ENCODE measurements at regions not wholly inside any gene's neighbourhood (a gene's known extent, or its start where the extent isn't known, plus 50 kb on each side); places are given as distances from the start of the nearest gene placed in this dataset.
"Not testable (repeated sequence)": the region's sequence is repeated elsewhere in the genome, so short reads cannot be mapped to it uniquely, and the experiment has no call there.

DNA sequence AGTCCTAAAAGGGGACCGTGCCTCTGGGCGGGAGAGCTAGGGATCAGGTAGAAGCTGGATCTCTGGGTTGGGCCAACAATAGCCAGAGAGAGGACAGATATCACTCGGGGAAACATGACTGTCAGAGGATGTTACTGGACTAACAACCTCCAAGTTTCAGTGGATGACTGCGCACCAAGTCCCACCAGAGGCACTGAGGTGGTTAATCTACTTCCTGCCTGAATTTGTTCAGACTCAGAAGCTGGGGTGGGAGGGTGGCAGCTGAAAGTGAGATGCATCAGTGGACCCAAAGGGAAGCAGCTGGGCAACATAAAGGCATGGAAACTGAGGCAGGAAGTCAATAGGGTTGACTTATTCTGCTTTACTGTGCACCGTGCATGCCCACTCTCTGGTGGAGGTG, 130.1 kb upstream of the SLC44A1 start:
- no peak for DNase-seq (ENCODE audit: low read depth)

DNA sequence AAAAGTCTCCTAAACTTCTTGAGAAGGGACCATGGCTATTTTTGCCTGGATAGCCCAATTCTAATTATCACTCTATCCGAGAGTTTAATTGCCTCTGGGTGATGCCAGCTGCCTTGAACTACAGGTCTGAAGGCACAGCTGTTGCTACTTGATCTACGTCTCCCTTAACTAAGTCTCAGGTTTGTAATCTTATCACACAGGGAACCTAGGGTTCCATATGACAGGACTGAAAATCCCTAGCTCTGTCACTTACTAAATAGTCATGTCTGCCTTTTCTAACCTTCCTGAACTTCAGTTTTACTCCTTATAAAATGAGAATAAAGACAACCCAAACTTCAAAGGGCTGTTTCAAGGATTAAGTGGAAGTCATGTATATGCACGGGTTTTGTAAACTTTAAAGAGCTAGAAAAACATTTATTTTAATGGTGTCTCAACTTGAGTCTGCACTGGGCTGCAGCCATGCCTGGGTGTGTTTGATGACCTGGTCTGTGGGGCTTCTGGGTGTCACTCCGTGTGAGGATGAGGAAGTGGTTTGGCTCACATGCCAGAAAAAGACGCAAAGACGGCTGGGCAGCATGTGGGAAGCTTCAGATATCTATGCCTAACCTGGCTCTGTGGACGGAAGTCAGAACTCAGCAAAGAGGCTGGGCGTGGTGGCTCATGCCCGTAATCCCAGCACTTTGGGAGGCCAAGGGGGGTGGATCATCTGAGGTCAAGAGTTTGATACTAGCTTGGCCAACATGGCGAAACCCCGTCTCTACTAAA, 129.3 kb upstream of the SLC44A1 start:
- DNase-seq (ENCODE audit: low read depth), result no peak

DNA sequence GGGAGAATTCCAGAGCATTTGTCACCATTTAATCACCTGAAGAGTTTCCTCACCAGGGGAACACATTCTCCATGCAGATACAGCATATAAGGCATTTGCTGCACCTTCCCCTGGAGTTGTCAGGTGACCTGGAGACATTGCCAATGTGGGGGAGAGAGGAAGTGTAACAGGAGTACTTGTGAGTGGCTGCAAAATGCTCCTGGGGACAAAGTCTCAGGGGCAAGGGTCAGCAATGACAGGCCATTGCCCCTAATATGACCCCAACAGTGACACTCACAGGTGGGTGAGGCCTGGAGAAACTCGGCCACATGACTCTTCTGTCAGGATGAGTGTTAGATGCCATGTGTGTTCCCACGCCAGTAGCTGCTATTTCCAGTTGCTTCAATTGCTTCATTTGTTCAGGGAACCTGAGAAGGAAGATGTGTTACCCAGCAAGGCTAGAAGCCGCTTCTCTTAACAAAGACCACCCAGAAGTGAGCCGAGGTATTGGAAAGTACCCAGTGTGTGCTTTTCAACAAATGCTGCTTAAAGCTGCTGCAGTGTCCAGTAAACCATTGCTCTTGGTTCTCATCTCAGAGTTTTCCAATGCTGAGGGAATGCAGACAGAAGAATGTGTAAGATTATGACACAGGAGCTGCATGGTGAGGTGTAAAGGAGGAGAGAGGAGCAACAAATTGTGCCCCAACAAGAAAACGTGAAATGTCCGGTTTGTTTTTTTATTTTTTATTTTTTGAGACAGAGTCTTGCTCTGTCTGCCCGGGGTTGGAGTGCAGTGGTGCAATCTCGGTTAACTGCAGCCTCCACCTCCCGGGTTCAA, 128.2 kb upstream of the SLC44A1 start:
- no peak for DNase-seq (ENCODE audit: low read depth)

DNA sequence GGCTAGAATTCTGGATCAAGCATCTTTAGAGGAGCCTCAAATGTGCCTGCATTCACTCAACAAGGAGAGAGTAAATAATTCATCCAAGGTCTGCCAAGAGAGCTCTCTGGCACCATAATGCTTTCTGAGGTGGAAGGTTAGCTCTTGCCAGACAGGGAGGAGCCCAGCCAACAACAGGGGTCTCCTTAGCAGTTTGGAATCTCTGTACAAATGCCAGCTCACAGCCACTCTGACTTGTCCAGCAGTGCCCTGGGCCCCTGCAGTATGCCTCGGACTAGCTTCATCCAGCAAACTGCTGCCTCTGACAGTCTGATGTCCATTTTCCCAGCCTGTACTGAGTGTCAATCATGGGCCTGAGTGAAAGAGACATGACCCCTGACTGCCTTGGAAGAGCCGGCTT, 127.2 kb upstream of the SLC44A1 start:
- no peak for DNase-seq (ENCODE audit: low read depth)

DNA sequence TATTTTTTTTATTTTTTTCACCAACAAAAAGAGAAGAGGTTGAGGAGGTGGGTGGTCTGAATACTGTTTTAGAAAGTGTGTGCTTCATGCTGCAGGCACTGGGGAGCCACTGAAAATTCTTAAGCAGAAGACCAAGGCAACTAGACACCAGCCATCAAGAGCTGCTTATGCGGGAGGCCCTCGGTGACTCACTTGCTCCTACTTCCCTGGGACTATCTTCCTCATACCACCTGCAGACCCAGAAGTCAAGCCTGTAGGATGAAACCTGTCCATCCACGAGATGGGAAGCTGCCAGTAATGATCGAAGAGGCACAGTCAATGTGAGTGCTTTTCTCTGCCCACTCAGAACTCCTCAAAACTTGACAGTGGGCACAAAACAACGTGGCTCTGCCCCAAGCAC, 125.8 kb upstream of the SLC44A1 start:
- no peak for DNase-seq (ENCODE audit: low read depth)

DNA sequence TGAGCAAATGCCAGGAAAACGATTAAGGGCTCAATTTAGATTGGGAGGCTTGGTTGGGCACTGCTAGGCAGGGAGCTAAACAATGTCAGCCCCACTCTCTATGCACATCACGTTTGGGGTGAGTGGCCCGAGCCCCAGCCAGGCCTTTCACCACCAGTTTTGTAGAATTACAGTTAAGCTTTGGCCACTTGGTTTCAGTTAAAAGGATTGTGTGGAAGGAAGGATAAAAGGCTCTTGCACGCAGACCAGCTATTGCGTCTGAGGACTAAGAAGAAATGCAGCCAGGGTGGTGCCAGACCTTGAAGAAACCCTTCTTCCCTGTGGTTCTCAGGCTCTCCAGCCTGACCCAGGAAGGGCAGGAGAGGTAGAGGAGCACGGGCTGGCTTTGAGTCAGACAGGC, 125.3 kb upstream of the SLC44A1 start:
- DNase-seq (ENCODE audit: low read depth), result no peak

DNA sequence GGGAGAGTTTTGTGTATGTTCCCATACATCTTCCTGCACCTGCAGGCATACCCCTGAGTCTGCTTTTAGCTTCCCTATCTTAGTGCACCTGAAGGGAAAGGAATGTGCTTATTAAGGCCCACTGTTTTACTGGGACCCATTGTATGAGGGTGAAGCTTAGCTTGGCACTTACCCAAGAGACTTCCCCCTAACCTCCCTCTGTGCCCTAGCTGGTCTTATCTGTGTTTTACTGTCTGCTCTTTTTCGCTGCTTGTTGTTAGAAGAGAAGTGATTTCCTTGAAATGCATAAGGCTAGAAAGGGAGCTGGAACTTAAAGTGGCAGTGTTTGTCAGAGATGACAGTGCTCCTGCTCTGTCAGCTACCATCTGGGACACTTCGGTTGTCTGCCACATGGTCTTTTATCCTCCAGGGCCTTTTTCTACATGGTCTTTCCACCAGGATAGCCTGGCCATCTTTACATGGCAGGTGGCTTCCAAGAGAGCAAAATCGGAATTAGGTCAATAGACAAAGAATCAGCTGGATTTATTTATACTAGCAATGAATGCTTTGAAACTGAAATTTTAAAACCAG, 122.5 kb upstream of the SLC44A1 start:
- no peak for DNase-seq (ENCODE audit: low read depth)

DNA sequence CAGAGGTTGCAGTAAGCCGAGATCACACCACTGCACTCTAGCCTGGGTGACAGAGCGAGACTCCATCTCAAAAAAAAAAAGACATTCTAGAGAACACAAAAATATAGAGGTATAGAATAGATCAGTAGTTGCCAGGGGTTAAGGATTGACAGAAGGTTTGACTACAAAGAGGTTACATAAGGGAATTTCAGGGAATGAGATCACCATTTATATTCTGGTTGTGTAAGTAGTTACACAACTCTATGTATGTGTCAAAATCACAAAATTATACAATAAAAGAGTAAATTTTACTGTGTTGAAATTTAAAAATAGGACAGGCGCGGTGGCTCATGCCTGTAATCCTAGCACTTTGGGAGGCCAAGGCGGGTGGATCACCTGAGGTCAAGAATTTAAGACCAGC, 119.9 kb upstream of the SLC44A1 start:
- not testable (repeated sequence) for DNase-seq (ENCODE audit: low read depth)

DNA sequence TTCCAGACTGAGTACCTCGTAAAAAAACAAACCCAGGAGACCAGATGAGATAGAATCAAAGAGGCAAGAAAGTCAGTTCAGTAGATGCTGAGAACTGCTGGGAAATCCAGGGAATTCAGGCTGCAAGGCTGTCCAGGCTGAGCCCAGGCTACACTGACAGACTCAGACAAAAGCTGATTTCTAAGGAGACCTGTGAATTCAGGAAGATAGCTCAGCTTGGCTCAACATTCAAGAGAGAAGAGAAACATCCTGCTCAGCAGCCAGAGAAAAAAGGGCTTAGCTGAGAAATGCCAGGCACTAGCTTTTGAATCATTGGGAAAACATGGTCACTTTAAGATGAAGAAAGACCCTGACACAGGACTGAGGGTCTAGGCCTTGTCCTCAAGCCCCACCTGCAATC, 118.2 kb upstream of the SLC44A1 start:
- DNase-seq (ENCODE audit: low read depth), result no peak

DNA sequence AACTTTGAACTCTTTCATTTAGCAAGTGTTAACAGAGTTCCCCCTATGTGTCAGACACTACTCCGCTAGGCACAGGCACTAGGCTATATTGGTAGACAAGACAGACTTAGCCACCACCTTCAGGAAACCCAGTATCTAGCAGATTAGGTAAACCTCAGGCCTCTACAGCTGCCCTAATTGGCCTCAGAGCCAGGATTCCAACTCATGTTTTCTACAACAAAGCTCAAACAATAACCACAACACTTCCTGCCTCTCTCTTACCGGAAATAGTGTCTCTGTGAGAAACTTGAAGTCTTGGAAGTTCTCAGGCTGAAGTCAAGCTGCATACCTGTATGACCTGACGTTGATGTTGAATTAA, 116.6 kb upstream of the SLC44A1 start:
- DNase-seq (ENCODE audit: low read depth), result no peak

DNA sequence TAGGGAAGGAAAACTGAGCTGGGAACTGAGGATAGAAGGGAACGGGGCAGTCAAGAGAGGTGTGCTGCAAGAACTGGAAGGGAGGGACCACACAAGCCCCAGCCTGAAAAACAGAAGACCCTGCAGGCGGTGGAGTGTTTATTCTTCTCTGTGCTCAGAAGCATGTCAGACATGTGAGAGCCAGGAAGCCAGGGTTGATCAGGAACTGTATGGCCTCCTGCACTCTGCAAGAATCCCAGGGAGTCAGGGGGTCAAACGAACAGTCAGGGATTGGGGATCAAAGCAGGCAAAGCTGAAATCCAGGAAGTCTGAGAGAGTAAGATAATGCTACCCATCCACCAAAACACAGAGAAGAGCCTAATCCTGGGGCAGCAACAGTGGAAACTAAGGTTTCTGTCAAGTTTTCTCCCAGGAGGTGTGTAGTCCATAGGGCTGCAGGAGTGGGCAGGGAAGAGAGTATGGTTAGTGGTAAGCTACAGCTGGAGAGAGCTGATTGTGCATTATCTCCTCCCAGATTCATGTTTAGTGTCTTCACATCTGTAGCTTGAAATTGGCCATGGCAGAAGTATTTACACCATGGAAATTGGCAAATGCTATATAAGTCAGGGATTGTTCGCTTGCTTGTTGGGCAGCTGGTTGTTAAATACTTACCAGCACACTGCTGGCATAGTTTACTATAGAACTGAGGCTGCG, 115.4 kb upstream of the SLC44A1 start:
- DNase-seq (ENCODE audit: low read depth), result no peak

DNA sequence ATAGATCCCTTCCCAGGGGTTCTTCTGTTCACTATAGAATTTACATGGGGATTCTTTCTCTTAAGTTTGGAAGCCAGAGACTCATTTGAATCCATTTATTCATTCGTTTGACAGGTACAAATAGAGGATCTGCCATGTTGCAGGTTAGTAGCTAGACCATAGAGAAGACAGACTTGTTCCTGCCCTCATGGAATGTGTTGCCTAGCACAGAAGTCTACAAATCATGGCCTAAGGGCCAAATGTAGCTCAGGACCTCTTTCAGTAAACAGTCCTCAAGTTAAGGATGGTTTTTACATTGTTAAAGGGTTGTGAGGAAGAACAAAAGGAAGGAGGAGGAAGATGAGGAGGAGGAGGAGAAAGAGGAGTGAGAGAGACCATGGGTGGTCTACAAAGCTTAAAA, 114.7 kb upstream of the SLC44A1 start:
- no peak for DNase-seq (ENCODE audit: low read depth)

DNA sequence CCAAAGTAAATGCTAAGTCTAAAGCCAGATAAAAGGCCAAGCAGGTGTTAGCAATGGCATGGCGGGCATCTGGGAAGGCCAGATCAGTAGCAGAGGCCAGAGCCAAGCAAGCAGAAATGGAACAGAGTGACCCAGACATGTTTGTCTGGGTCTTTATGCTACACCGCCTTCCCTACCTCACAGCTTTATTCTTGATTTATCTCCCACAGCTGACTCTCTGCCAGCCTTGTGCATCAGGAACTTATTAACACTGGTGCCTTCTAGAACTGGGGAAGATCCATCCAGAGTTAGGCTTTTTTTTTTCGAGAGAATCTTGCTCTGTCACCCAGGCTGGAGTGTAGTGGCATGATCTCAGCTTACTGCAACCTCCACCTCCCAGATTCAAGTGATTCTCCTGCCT, 112.5 kb upstream of the SLC44A1 start:
- DNase-seq (ENCODE audit: low read depth), result no peak

DNA sequence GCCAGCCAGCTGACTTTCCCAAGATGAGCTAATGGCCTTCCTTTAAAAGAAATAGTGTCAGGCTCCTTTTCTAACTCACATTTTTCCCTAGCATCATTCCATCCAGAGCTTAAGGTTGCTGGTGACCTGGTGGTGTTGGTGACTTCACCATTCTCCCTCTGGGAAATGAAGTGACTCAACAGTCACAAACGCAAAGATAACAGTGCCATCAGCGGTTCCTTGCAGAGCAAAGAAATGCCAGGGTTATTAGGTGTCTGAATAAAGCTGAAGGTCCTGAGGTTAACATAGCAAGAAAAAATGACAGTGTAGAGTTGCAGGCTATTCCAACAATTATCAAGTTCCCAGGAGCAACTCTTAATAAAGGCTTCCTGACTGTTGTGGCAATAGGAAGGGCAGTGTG, 111.8 kb upstream of the SLC44A1 start:
- DNase-seq (ENCODE audit: low read depth), result no peak

DNA sequence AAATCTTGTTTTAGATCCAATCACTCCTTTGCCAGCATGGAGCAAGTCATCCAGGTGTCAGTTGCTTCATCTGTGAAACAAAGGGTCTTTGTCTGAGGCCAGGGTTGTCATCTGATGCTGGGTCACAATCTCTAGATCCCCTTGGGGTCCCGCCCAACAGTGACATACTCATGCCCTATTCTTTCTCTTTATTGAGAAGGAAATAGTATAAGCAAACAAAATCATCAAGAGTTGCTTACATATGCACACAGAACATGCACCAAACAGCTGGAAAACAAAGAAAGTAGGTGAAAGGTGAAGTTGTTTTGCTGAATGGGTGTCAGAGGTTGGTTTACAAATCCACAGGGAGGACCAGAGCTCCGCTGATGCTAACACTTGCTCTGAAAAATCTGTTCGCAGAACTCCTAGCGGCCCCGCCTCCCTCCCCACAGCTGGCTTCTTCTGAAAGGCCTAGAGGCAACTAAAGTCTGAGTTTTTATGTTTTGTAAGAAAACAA, 106.1 kb upstream of the SLC44A1 start:
- no peak for DNase-seq (ENCODE audit: low read depth)

DNA sequence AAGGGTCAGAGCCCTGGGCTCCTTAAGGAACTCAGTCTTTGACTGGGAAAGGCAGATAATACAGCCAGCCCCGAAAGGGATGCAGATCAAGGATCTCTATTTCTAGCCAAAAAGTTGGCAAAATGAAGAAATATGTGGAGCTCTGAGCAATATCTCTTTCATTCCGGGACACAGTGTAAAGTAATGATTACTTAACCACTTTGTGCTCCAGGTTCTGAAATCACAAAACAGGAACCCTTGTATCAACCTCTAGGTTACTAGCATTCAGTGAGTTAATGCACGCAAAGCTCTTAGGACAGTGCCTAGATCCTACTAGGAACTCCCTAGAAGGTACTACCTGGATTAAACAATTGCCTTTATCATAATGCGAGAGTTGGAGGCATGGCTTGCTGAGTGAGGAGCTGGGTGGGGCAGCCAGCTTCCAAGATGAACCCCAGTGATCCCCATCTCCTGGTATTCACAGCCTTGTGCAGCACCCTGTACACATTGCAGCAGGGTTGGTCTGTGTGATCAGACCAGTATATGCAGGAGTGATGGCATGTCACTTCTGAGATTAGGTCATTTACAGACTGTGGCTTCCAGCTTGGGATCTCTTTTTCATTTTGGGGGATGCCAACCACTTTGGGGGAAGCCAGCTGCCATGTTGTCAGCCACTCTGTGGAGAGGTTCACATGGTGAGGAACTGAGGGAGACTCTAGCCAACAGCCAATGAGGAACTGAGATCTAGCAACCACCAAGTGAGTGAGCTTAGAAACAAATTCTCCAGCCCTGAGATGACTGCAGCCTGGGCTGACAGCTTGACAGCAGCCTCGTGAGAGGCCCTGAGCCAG, 103.1 kb upstream of the SLC44A1 start:
- DNase-seq (ENCODE audit: low read depth), result no peak

DNA sequence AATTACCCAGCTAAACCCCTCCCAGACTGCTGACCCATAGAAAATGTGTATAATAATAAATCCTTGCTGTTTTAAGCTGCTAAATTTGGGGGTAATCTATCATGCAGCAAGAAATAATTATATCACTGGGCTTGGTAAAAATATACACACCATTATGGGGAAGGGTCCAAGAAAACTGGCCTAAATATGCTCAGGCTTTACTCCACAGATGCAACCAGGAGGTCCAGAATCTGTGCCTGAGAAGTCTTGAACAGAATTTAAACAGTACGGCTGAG, 102.5 kb upstream of the SLC44A1 start:
- DNase-seq (ENCODE audit: low read depth), result no peak

DNA sequence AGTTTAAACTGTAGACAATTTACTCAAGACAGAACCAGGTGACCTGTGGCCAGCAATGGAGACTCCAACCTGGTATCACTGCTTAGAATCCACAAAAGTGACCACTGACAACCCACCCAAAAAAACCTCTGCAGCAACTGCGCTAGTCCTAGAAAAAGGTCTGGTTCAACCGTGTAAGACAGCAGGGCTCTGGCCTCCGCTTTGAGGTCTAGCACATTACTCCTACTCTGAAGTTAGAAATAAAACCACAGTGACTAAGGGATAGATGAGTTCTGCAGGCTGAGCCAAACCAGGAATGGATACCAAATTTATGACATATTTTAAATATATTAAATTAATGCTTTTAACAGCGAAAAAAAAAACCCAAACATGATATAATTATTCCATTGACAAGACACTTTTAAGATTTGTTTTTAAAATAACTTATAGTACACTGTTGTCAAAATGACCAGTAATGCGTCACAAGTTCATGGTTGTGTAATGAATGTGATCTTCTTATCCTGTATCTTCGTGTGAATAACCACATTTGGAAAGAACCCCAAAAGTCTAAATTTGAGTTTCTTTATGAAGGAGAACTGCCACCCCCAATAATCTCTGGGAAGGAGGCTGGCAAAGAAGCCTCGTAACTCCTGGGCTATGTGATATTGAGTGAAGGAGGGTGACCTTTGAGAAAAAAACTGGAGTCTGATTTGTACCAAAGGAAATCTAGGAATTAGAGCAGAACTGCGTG, 101.9 kb upstream of the SLC44A1 start:
- DNase-seq (ENCODE audit: low read depth), result no peak

DNA sequence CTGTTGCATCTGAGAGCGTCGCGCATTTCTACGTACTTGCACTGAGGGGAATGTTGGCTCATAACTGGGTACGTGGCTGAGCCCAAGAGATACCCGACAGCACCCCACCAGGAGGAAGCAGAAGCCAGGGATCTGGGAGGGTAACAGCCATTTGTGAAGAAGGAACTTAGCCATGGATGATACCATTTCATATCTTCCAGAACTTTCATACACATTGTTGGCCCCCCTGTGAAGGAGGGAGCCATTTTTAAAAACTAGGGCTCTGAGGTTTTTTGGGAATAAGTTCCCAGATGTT, 101.4 kb upstream of the SLC44A1 start:
- DNase-seq (ENCODE audit: low read depth), result no peak

DNA sequence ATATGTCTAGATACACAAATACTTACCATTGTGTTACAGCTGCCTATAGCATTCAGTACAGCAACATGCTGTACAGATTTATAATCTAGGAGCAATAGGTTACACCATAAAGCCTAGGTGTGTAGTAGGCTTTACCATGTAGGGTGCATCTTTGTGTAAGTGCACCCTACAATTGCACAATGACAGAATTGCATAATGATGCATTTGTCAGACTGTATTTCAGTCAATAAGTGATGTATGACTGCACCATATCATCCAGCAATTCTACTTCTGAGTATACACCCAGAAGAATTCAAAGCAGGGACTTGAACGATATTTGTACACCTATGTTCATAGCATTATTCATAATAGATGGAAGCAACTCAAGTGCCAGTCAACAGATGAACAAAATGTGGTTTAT, 100.4 kb upstream of the SLC44A1 start:
- no peak for DNase-seq (ENCODE audit: low read depth)

DNA sequence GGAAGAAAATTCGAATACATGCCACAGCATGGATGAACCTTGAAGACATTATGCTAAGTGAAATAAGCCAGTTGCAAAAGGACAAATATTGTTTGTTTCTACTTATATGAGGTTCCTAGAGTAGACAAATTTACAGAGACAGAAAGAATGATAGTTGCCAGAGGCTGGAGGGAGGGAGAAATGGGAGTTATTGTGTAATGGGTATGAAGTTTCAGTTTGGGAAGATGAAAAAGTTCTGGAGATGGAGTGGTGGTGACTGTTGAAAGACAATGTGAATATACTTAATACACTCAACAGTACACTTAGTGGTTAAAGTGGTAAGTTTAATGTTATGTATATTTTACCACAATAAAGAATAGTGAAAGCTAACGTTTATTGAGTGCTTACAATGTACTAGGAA, 99.6 kb upstream of the SLC44A1 start:
- DNase-seq (ENCODE audit: low read depth), result no peak

DNA sequence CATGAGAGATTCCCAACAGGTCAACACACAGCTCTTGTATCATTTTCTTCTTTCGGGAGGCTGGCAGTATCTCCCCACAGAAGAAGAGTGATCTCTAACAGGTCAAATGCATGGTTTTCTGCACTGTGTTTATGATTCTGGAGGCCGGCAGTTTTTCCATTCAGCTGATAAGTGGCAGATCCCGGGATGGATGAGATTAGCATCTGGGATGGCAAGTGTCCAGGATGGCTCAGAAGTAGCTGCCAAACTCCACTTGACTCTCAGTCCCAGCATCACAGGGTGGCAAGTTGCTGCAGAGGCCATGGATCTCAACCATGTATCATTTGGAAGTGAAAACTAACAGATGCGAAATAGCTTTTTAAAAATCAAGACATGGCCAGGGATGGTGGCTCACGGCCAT, 97.8 kb upstream of the SLC44A1 start:
- DNase-seq (ENCODE audit: low read depth), result no peak
